MM.1S (cell line): ENCODE measurements at regions not wholly inside any gene's neighbourhood (a gene's known extent, or its start where the extent isn't known, plus 50 kb on each side); places are given as distances from the start of the nearest gene placed in this dataset.

Experiments used
- DNase-seq: peaks from one replicate; pipeline ENCODE4 v3.0.0-alpha.2; 2015
- H2AFZ ChIP-seq: fragments of 300-600 bp; sonication (generic); 2 replicates; pipeline ENCODE4 v1.6.0; 2016; ENCODE audit warnings: antibody characterized with exemption, low read length
- H3F3A ChIP-seq: fragments of 300-600 bp; sonication (generic); 2 replicates; pipeline ENCODE4 v1.6.1; 2016; ENCODE audit warnings: mild to moderate bottlenecking, antibody characterized with exemption, low read length, moderate library complexity, mixed read lengths; ENCODE audit not compliant: insufficient read depth
- H3K27ac ChIP-seq: fragments of 300-600 bp; sonication (generic); 2 replicates; pipeline ENCODE4 v1.5.1; 2016; ENCODE audit warnings: mild to moderate bottlenecking, low read length
- H3K27me3 ChIP-seq: fragments of 300-600 bp; sonication (generic); replicated peaks from 2 replicates; pipeline ENCODE4 v1.6.0; 2016; ENCODE audit warnings: low read length; ENCODE audit not compliant: insufficient read depth
- H3K36me3 ChIP-seq: fragments of 300-600 bp; sonication (generic); replicated peaks from 2 replicates; pipeline ENCODE4 v1.6.1; 2016; ENCODE audit warnings: mild to moderate bottlenecking, low read length, mixed read lengths; ENCODE audit not compliant: insufficient read depth
- H3K4me1 ChIP-seq: fragments of 300-600 bp; sonication (generic); 2 replicates; pipeline ENCODE4 v1.6.1; 2016; ENCODE audit warnings: low read length, mixed read lengths
- H3K4me2 ChIP-seq: fragments of 300-600 bp; sonication (generic); 2 replicates; pipeline ENCODE4 v1.6.0; 2016; ENCODE audit warnings: low read depth, low read length
- H3K4me3 ChIP-seq: fragments of 300-600 bp; sonication (generic); 2 replicates; pipeline ENCODE4 v1.5.1; 2016; ENCODE audit warnings: low read length, mixed read lengths
- H3K79me2 ChIP-seq: fragments of 300-600 bp; sonication (generic); 2 replicates; pipeline ENCODE4 v1.6.1; 2016; ENCODE audit warnings: mixed run types, low read length, mixed read lengths
- H3K9ac ChIP-seq: fragments of 300-600 bp; sonication (generic); 2 replicates; pipeline ENCODE4 v1.6.1; 2016; ENCODE audit warnings: low read length, mixed read lengths
- H3K9me2 ChIP-seq: fragments of 300-600 bp; sonication (generic); replicated peaks from 2 replicates; pipeline ENCODE4 v1.6.1; 2016; ENCODE audit warnings: mild to moderate bottlenecking, low read length, mixed read lengths; ENCODE audit not compliant: insufficient read depth
- H3K9me3 ChIP-seq: fragments of 300-600 bp; sonication (generic); replicated peaks from 2 replicates; pipeline ENCODE4 v1.6.1; 2016; ENCODE audit warnings: mild to moderate bottlenecking, low read length, mixed read lengths; ENCODE audit not compliant: insufficient read depth
- H4K20me1 ChIP-seq: fragments of 300-600 bp; sonication (generic); 2 replicates; pipeline ENCODE4 v1.6.1; 2016; ENCODE audit warnings: mild to moderate bottlenecking, low read length, moderate library complexity, mixed read lengths; ENCODE audit not compliant: insufficient read depth
- CTCF ChIP-seq: fragments of 300-600 bp; sonication (generic); IDR thresholded peaks from 2 replicates; pipeline ENCODE4 v1.5.1; 2016; ENCODE audit warnings: antibody characterized with exemption, low read length, mixed read lengths
- EZH2 ChIP-seq: fragments of 300-600 bp; sonication (generic); optimal IDR thresholded peaks from 2 replicates; pipeline ENCODE3; 2017; ENCODE audit warnings: low read depth, mild to moderate bottlenecking, antibody characterized with exemption, low read length, mixed read lengths
- EZH2phosphoT487 ChIP-seq: fragments of 300-600 bp; sonication (generic); IDR thresholded peaks from 2 replicates; pipeline ENCODE4 v1.6.1; 2018; ENCODE audit warnings: antibody characterized with exemption, low read length

GRCh38 chr2:126990200-126990599 is 91.5 kb downstream of the TEX51 start:
- Histone ChIP-seq H3K4me3 (no peak overlapping the region), H3K9me2 (no peaks in the 10 kb centered on the region), H3K9ac (no peak overlapping the region), H4K20me1 (no peaks in the 10 kb centered on the region), H3K36me3 (no peaks in the 10 kb centered on the region), H3K27me3 (no peaks in the 10 kb centered on the region), H2AFZ (no peak overlapping the region), H3K4me2 (no peak overlapping the region), H3K9me3 (no peaks in the 10 kb centered on the region), H3K27ac (no peak overlapping the region), H3F3A (no peaks in the 10 kb centered on the region), H3K79me2 (no peaks in the 10 kb centered on the region), H3K4me1 (no peaks in the 10 kb centered on the region)
- no peak for TF ChIP-seq CTCF
- TF ChIP-seq EZH2, result no peak
- no peak for TF ChIP-seq EZH2phosphoT487
- DNase-seq, result no peak

GRCh38 chr2:126990605-126991532 is 92.2 kb downstream of the TEX51 start:
- Histone ChIP-seq H3K27ac (no peak overlapping the region), H2AFZ (no peak overlapping the region), H3K9me3 (no peaks in the 10 kb centered on the region), H3K36me3 (no peaks in the 10 kb centered on the region), H3K4me2 (no peak overlapping the region), H3K4me1 (no peaks in the 10 kb centered on the region), H3K9ac (no peak overlapping the region), H3K79me2 (no peaks in the 10 kb centered on the region), H3K4me3 (no peak overlapping the region), H4K20me1 (no peaks in the 10 kb centered on the region), H3F3A (no peaks in the 10 kb centered on the region), H3K9me2 (no peaks in the 10 kb centered on the region), H3K27me3 (no peaks in the 10 kb centered on the region)
- DNase-seq, result no peak
- TF ChIP-seq CTCF (no peak), EZH2phosphoT487 (no peak), EZH2 (no peak)

- Histone ChIP-seq H3K27ac (no peak overlapping the region), H3K36me3 (no peaks in the 10 kb centered on the region)
Measured at GRCh38 chr2:126994340-126994777, 95.7 kb downstream of the TEX51 start.

More at GRCh38 chr2:126994340-126994777, 95.7 kb downstream of the TEX51 start:
- H3K4me1 ChIP-seq, result no peaks in the 10 kb centered on the region
- TF ChIP-seq CTCF (no peak), EZH2phosphoT487 (no peak), EZH2 (no peak)
- no peaks in the 10 kb centered on the region for H4K20me1 ChIP-seq
- no peak for DNase-seq
- no peak overlapping the region for H3K4me2 ChIP-seq
- H3K27me3 ChIP-seq, result no peaks in the 10 kb centered on the region
- H3K9me2 ChIP-seq, result no peaks in the 10 kb centered on the region
- H3K79me2 ChIP-seq, result no peaks in the 10 kb centered on the region
- no peak overlapping the region for H3K4me3 ChIP-seq
- H3F3A ChIP-seq, result no peaks in the 10 kb centered on the region
- no peak overlapping the region for H3K9ac ChIP-seq
- no peak overlapping the region for H2AFZ ChIP-seq
- no peaks in the 10 kb centered on the region for H3K9me3 ChIP-seq
